ENCODE measurements at regions not wholly inside any gene's neighbourhood (a gene's known extent, or its start where the extent isn't known, plus 50 kb on each side); places are given as distances from the start of the nearest gene placed in this dataset.

- no peak overlapping the region for H3K4me3 ChIP-seq
- no peaks in the 10 kb centered on the region for H3K9me3 ChIP-seq
- no peak for DNase-seq
- 64 to 74% (median 67%) methylated on average over 9 of the region's 9 CpGs for WGBS, 5 donors
- TF ChIP-seq EP300 (IDR thresholded peaks at IDR 0.05): no peak
- no peaks in the 10 kb centered on the region for H3K27me3 ChIP-seq
- no peaks in the 10 kb centered on the region for H3K36me3 ChIP-seq
- intact Hi-C loops (cut with DNase I; ENCODE audit: low total_unique reads): no loop called here
- no peaks in the 10 kb centered on the region for H3K4me1 ChIP-seq
- H3K27ac ChIP-seq: no peak overlapping the region
Measured at GRCh38 chr5:136679233-136679632, 313.9 kb upstream of the TRPC7 start.

GRCh38 chr5:136677217-136677616 is 311.9 kb upstream of the TRPC7 start:
- intact Hi-C loops (cut with DNase I; ENCODE audit: low total_unique reads): no loop called here
- H3K36me3 ChIP-seq: no peaks in the 10 kb centered on the region
- WGBS, 5 donors: 67 to 85% (median 78%) methylated on average over 3 of the region's 3 CpGs
- no peaks in the 10 kb centered on the region for H3K4me1 ChIP-seq
- no peak overlapping the region for H3K4me3 ChIP-seq
- no peaks in the 10 kb centered on the region for H3K27me3 ChIP-seq
- no peaks in the 10 kb centered on the region for H3K9me3 ChIP-seq
- no peak overlapping the region for H3K27ac ChIP-seq
- DNase-seq: no peak
- TF ChIP-seq EP300 (IDR thresholded peaks at IDR 0.05) (no peak), POLR2AphosphoS5 (IDR thresholded peaks at IDR 0.05) (no peak), POLR2A (IDR thresholded peaks at IDR 0.05) (no peak), CTCF (IDR thresholded peaks at IDR 0.05) (no peak)

GRCh38 chr5:136676685-136677084 is 311.3 kb upstream of the TRPC7 start:
- no peaks in the 10 kb centered on the region for H3K4me1 ChIP-seq
- no peak overlapping the region for H3K4me3 ChIP-seq
- WGBS, 5 donors: 60 to 77% (median 77%) methylated on average over 3 of the region's 3 CpGs
- no peak overlapping the region for H3K27ac ChIP-seq
- H3K36me3 ChIP-seq: no peaks in the 10 kb centered on the region
- intact Hi-C loops (cut with DNase I; ENCODE audit: low total_unique reads): no loop called here
- no peak for DNase-seq
- H3K9me3 ChIP-seq: no peaks in the 10 kb centered on the region
- H3K27me3 ChIP-seq: no peaks in the 10 kb centered on the region
- TF ChIP-seq CTCF (IDR thresholded peaks at IDR 0.05): no peak

GRCh38 chr5:136675769-136676168 is 310.4 kb upstream of the TRPC7 start:
- no peak for TF ChIP-seq POLR2AphosphoS5 (IDR thresholded peaks at IDR 0.05)
- H3K4me1 ChIP-seq: no peaks in the 10 kb centered on the region
- H3K9me3 ChIP-seq: no peaks in the 10 kb centered on the region
- H3K4me3 ChIP-seq: no peak overlapping the region
- H3K27me3 ChIP-seq: no peaks in the 10 kb centered on the region
- intact Hi-C loops (cut with DNase I; ENCODE audit: low total_unique reads): no loop called here
- DNase-seq: no peak
- H3K27ac ChIP-seq: no peak overlapping the region
- no peaks in the 10 kb centered on the region for H3K36me3 ChIP-seq

- Histone ChIP-seq H3K4me1 (no peaks in the 10 kb centered on the region), H3K4me3 (no peak overlapping the region), H3K36me3 (no peaks in the 10 kb centered on the region), H3K27me3 (no peaks in the 10 kb centered on the region), H3K9me3 (peaks cover 0 to 5% (median 2%) of the 10 kb centered on the region in 4 donors), H3K27ac (no peak overlapping the region)
- intact Hi-C loops (cut with DNase I; ENCODE audit: low total_unique reads): no loop called here
- no peak for DNase-seq
- 70 to 81% (median 75%) methylated on average over 4 of the region's 4 CpGs for WGBS, 5 donors
- TF ChIP-seq POLR2A (IDR thresholded peaks at IDR 0.05) (no peak), POLR2AphosphoS5 (IDR thresholded peaks at IDR 0.05) (no peak), CTCF (IDR thresholded peaks at IDR 0.05) (no peak), EP300 (IDR thresholded peaks at IDR 0.05) (no peak)
Measured at GRCh38 chr5:136674178-136674577, 308.8 kb upstream of the TRPC7 start.

- DNase-seq: no peak
- H3K27ac ChIP-seq: no peak overlapping the region
- H3K9me3 ChIP-seq: peaks cover 0 to 11% (median 3%) of the 10 kb centered on the region in 4 donors
- intact Hi-C loops (cut with DNase I; ENCODE audit: low total_unique reads): no loop called here
- TF ChIP-seq CTCF (IDR thresholded peaks at IDR 0.05) (no peak), POLR2A (IDR thresholded peaks at IDR 0.05) (no peak), POLR2AphosphoS5 (IDR thresholded peaks at IDR 0.05) (no peak), EP300 (IDR thresholded peaks at IDR 0.05) (no peak)
- WGBS, 5 donors: 86 to 95% (median 88%) methylated on average over 2 of the region's 2 CpGs
- H3K36me3 ChIP-seq: no peaks in the 10 kb centered on the region
- H3K4me3 ChIP-seq: no peak overlapping the region
- H3K4me1 ChIP-seq: no peaks in the 10 kb centered on the region
- H3K27me3 ChIP-seq: no peaks in the 10 kb centered on the region
Measured at GRCh38 chr5:136667789-136668188, 302.4 kb upstream of the TRPC7 start.
